ENCODE measurements at regions not wholly inside any gene's neighbourhood (a gene's known extent, or its start where the extent isn't known, plus 50 kb on each side); places are given as distances from the start of the nearest gene placed in this dataset.

- FAIRE-seq (no peak), DNase-seq (ENCODE audit: low read depth) (no peak)
- Histone ChIP-seq H3K36me3 (ENCODE audit: control insufficient read depth, insufficient read depth, low read length) (no peaks in the 10 kb centered on the region), H3K27me3 (ENCODE audit: control insufficient read depth, insufficient read depth, low read length) (no peaks in the 10 kb centered on the region), H3K4me3 (ENCODE audit: low read depth, low read length) (no peak overlapping the region)
- no peak for TF ChIP-seq CTCF (IDR thresholded peaks at IDR 0.05; ENCODE audit: insufficient read depth, low read length, severe bottlenecking)
Measured at GRCh38 chr2:199663157-199663556, 187.8 kb downstream of the FTCDNL1 start.

- FAIRE-seq = no peak
- H3K36me3 ChIP-seq (ENCODE audit: control insufficient read depth, insufficient read depth, low read length) = no peaks in the 10 kb centered on the region
- no peaks in the 10 kb centered on the region for H3K27me3 ChIP-seq (ENCODE audit: control insufficient read depth, insufficient read depth, low read length)
- no peak for DNase-seq (ENCODE audit: low read depth)
- H3K4me3 ChIP-seq (ENCODE audit: low read depth, low read length) = no peak overlapping the region
- TF ChIP-seq CTCF (IDR thresholded peaks at IDR 0.05; ENCODE audit: insufficient read depth, low read length, severe bottlenecking) = no peak
Measured at GRCh38 chr2:199662255-199662654, 188.7 kb downstream of the FTCDNL1 start.

- H3K4me3 ChIP-seq (ENCODE audit: low read depth, low read length) = no peak overlapping the region
- no peak for TF ChIP-seq CTCF (IDR thresholded peaks at IDR 0.05; ENCODE audit: insufficient read depth, low read length, severe bottlenecking)
- no peaks in the 10 kb centered on the region for H3K36me3 ChIP-seq (ENCODE audit: control insufficient read depth, insufficient read depth, low read length)
- peak; percentile 7 for FAIRE-seq
- no peak for DNase-seq (ENCODE audit: low read depth)
- H3K27me3 ChIP-seq (ENCODE audit: control insufficient read depth, insufficient read depth, low read length) = no peaks in the 10 kb centered on the region
Measured at GRCh38 chr2:199660167-199660566, 190.8 kb downstream of the FTCDNL1 start.

GRCh38 chr2:199659207-199659606 lies 191.8 kb downstream of the FTCDNL1 start:
- no peak overlapping the region for H3K4me3 ChIP-seq (ENCODE audit: low read depth, low read length)
- TF ChIP-seq CTCF (IDR thresholded peaks at IDR 0.05; ENCODE audit: insufficient read depth, low read length, severe bottlenecking) = no peak
- DNase-seq (ENCODE audit: low read depth) (no peak), FAIRE-seq (no peak)
- no peaks in the 10 kb centered on the region for H3K36me3 ChIP-seq (ENCODE audit: control insufficient read depth, insufficient read depth, low read length)
- H3K27me3 ChIP-seq (ENCODE audit: control insufficient read depth, insufficient read depth, low read length) = no peaks in the 10 kb centered on the region

- Histone ChIP-seq H3K4me3 (ENCODE audit: low read depth, low read length) (no peak overlapping the region), H3K36me3 (ENCODE audit: control insufficient read depth, insufficient read depth, low read length) (no peaks in the 10 kb centered on the region), H3K27me3 (ENCODE audit: control insufficient read depth, insufficient read depth, low read length) (no peaks in the 10 kb centered on the region)
- FAIRE-seq = no peak
- no peak for DNase-seq (ENCODE audit: low read depth)
- TF ChIP-seq CTCF (IDR thresholded peaks at IDR 0.05; ENCODE audit: insufficient read depth, low read length, severe bottlenecking) = no peak
Measured at GRCh38 chr2:199646439-199646838, 188.7 kb upstream of the SATB2 start.

GRCh38 chr2:199631129-199631528 lies 173.4 kb upstream of the SATB2 start:
- H3K27me3 ChIP-seq (ENCODE audit: control insufficient read depth, insufficient read depth, low read length) = no peaks in the 10 kb centered on the region
- DNase-seq (ENCODE audit: low read depth) = no peak
- no peak overlapping the region for H3K4me3 ChIP-seq (ENCODE audit: low read depth, low read length)
- H3K36me3 ChIP-seq (ENCODE audit: control insufficient read depth, insufficient read depth, low read length) = no peaks in the 10 kb centered on the region
- no peak for FAIRE-seq
- no peak for TF ChIP-seq CTCF (IDR thresholded peaks at IDR 0.05; ENCODE audit: insufficient read depth, low read length, severe bottlenecking)

Data from bronchial epithelial cell (primary cell).